B cell (primary cell): ENCODE measurements at regions not wholly inside any gene's neighbourhood (a gene's known extent, or its start where the extent isn't known, plus 50 kb on each side); places are given as distances from the start of the nearest gene placed in this dataset.

Experiments
- ATAC-seq: fragments of 200-7000 bp; cut with Tn5 transposase; one replicate; pipeline ENCODE4 v1.10.0; 2021; ENCODE audit warnings: low read depth, mild to moderate bottlenecking, moderate number of reproducible peaks, moderate library complexity
- CTCF ChIA-PET: fragments of 350-600 bp; sonication (Branson Sonifier 250); formaldehyde crosslinking; loops from one replicate; lab custom pipeline; 2021; ENCODE audit warnings: antibody characterized with exemption, inconsistent platforms; lab: Charles Lee
- POLR2A ChIA-PET: fragments of 350-600 bp; sonication (Branson Sonifier 250); formaldehyde crosslinking; loops from one replicate; lab custom pipeline; 2021; ENCODE audit warnings: antibody characterized with exemption; lab: Charles Lee
- DNase-seq: peaks from one replicate; pipeline ENCODE4 v3.0.0; 2013
- H2AFZ ChIP-seq: 2 replicates; pipeline ENCODE4 v1.6.1; 2012; ENCODE audit warnings: mild to moderate bottlenecking, low read depth, low read length; ENCODE audit not compliant: insufficient read depth, poor library complexity, severe bottlenecking
- H3K27ac ChIP-seq, 2 donors: 1 replicate in 1 of 2; 2 replicates in 1 of 2; pipeline ENCODE4 v1.5.1; 2012 to 2013; ENCODE audit warnings: low read length in 2 of 2, mild to moderate bottlenecking in 2 of 2, moderate library complexity in 1 of 2
- H3K27me3 ChIP-seq, 4 experiments: fragments of 200-600 bp in 1 of 4; sonication (generic) in 1 of 4; replicated peaks in 1 of 4; 1 replicate in 2 of 4; 2 replicates in 2 of 4; pipeline versions ENCODE4 v1.6.1 to v1.7.0; 2013 to 2016; ENCODE audit warnings: low read length in 3 of 4, mild to moderate bottlenecking in 2 of 4, mixed read lengths in 1 of 4, moderate library complexity in 1 of 4; ENCODE audit not compliant: insufficient read depth in 4 of 4, control insufficient read depth in 3 of 4; ENCODE audit errors: control extremely low read depth in 1 of 4
- H3K36me3 ChIP-seq, 2 experiments: replicated peaks in 1 of 2; 1 replicate in 1 of 2; 2 replicates in 1 of 2; pipeline versions ENCODE4 v1.6.1 to v1.7.1; 2013; ENCODE audit warnings: low read length in 1 of 2; ENCODE audit not compliant: insufficient read depth in 2 of 2, control insufficient read depth in 1 of 2; ENCODE audit errors: control extremely low read depth in 1 of 2, extremely low read depth in 1 of 2
- H3K4me1 ChIP-seq, 2 donors: fragments of 200-600 bp in 1 of 2; sonication (generic) in 1 of 2; 1 replicate in 1 of 2; 2 replicates in 1 of 2; pipeline versions ENCODE4 v1.5.1 to v1.6.1; 2013 to 2017; ENCODE audit warnings: low read length in 2 of 2; ENCODE audit not compliant: control insufficient read depth in 2 of 2, insufficient read depth in 2 of 2
- H3K4me2 ChIP-seq: replicated peaks from 2 replicates; pipeline ENCODE3; 2012; ENCODE audit warnings: mild to moderate bottlenecking, low read depth, low read length; ENCODE audit not compliant: poor library complexity, severe bottlenecking
- H3K4me3 ChIP-seq, 5 experiments: fragments of 200-600 bp in 1 of 5; sonication (generic) in 1 of 5; 1 replicate in 3 of 5; 2 replicates in 2 of 5; pipeline versions ENCODE4 v1.5.1 to v1.7.0; 2011 to 2016; ENCODE audit warnings: low read length in 4 of 5, mild to moderate bottlenecking in 4 of 5, low read depth in 2 of 5, control low read depth in 1 of 5, moderate library complexity in 1 of 5; ENCODE audit not compliant: insufficient read depth in 1 of 5; ENCODE audit errors: control extremely low read depth in 1 of 5, extremely low read depth in 1 of 5
- H3K79me2 ChIP-seq: fragments of 200-600 bp; sonication (generic); one replicate; pipeline ENCODE4 v1.6.0; 2016; ENCODE audit warnings: low read length; ENCODE audit not compliant: control insufficient read depth, insufficient read depth
- H3K9ac ChIP-seq: fragments of 200-600 bp; sonication (generic); 2 replicates; pipeline ENCODE4 v1.6.1; 2017; ENCODE audit warnings: mild to moderate bottlenecking, low read length, moderate library complexity
- H3K9me3 ChIP-seq, 3 donors: one replicate each; pipeline versions ENCODE4 v1.6.1 to v1.7.1; 2013; ENCODE audit warnings: low read length in 2 of 3; ENCODE audit not compliant: control insufficient read depth in 2 of 3, insufficient read depth in 1 of 3; ENCODE audit errors: control extremely low read depth in 1 of 3
- H4K20me1 ChIP-seq: 2 replicates; pipeline ENCODE4 v1.6.0; 2012; ENCODE audit warnings: mild to moderate bottlenecking, low read length; ENCODE audit not compliant: insufficient read depth, control insufficient read depth, poor library complexity, severe bottlenecking
- H3K27ac Mint-ChIP-seq: one replicate; pipeline ENCODE4 v1.8.0; 2021; ENCODE audit warnings: mixed read lengths
- H3K27me3 Mint-ChIP-seq: one replicate; pipeline ENCODE4 v1.8.0; 2021; ENCODE audit warnings: mixed read lengths
- H3K4me1 Mint-ChIP-seq: one replicate; pipeline ENCODE4 v1.8.0; 2021; ENCODE audit warnings: mixed read lengths
- H3K4me3 Mint-ChIP-seq: one replicate; pipeline ENCODE4 v1.8.0; 2021; ENCODE audit warnings: mixed read lengths
- H3K9me3 Mint-ChIP-seq: one replicate; pipeline ENCODE4 v1.8.0; 2022; ENCODE audit warnings: mixed read lengths; ENCODE audit not compliant: insufficient read depth
- CTCF ChIP-seq: fragments of 200-600 bp; IDR thresholded peaks from one replicate; pipeline ENCODE4 v1.8.0; 2022; ENCODE audit warnings: antibody characterized with exemption, mild to moderate bottlenecking
- EZH2 ChIP-seq: IDR thresholded peaks from 2 replicates; pipeline ENCODE4 v1.6.1; 2012; ENCODE audit warnings: borderline replicate concordance, low read depth, mild to moderate bottlenecking, moderate library complexity, low read length; ENCODE audit not compliant: insufficient read depth, poor library complexity, severe bottlenecking
- WGBS: methylation state at CpG from one replicate; pipeline ENCODE4 v1.1.5; 2013; ENCODE audit warnings: missing lambda C conversion rate; ENCODE audit not compliant: insufficient coverage; 5-methylcytosine and 5-hydroxymethylcytosine counted together
- intact Hi-C: fragments of 100-400 bp; cut with micrococcal nuclease; formaldehyde crosslinking; loops from one replicate; pipeline ENCODE4 v1.10.0; 2022

- Mint-ChIP-seq H3K4me3 (no peak overlapping the region), H3K9me3 (no peaks in the 10 kb centered on the region), H3K4me1 (no peaks in the 10 kb centered on the region), H3K27ac (no peak overlapping the region), H3K27me3 (no peaks in the 10 kb centered on the region)
- 100% methylated on average over 1 of the region's 2 CpGs for WGBS
- Histone ChIP-seq H3K27me3 (no peaks in the 10 kb centered on the region), H3K4me1 (no peaks in the 10 kb centered on the region), H3K36me3 (no peaks in the 10 kb centered on the region), H3K4me2 (no peak overlapping the region), H3K4me3 (no peak overlapping the region), H3K27ac (no peak overlapping the region), H4K20me1 (no peaks in the 10 kb centered on the region), H3K9me3 (no peaks in the 10 kb centered on the region), H2AFZ (no peak overlapping the region), H3K79me2 (no peaks in the 10 kb centered on the region), H3K9ac (no peak overlapping the region)
- ChIA-PET POLR2A (no interaction called here), CTCF (no interaction called here)
- TF ChIP-seq EZH2 = no peak
- no peak for TF ChIP-seq CTCF
- ATAC-seq (no peak), DNase-seq (no peak)
- intact Hi-C loops = no loop called here
These were observed 175.1 kb upstream of the PIEZO2 start for GRCh38 chr18:11324510-11324909.

GRCh38 chr18:11323359-11323819 lies 174.0 kb upstream of the PIEZO2 start:
- TF ChIP-seq CTCF (no peak), EZH2 (no peak)
- WGBS = 85% methylated on average over 11 of the region's 11 CpGs
- no peaks in the 10 kb centered on the region for H3K9me3 ChIP-seq
- H3K27ac ChIP-seq = no peak overlapping the region
- intact Hi-C loops = no loop called here
- no peak overlapping the region for H2AFZ ChIP-seq
- ATAC-seq (no peak), DNase-seq (no peak)
- Mint-ChIP-seq H3K4me3 (no peak overlapping the region), H3K4me1 (no peaks in the 10 kb centered on the region), H3K9me3 (no peaks in the 10 kb centered on the region), H3K27ac (no peak overlapping the region), H3K27me3 (peaks cover 4% of the 10 kb centered on the region)
- H3K27me3 ChIP-seq = no peaks in the 10 kb centered on the region
- H3K4me2 ChIP-seq = no peak overlapping the region
- no peaks in the 10 kb centered on the region for H3K36me3 ChIP-seq
- ChIA-PET CTCF (no interaction called here), POLR2A (no interaction called here)
- no peaks in the 10 kb centered on the region for H3K79me2 ChIP-seq
- no peak overlapping the region for H3K4me3 ChIP-seq
- no peaks in the 10 kb centered on the region for H4K20me1 ChIP-seq
- H3K4me1 ChIP-seq = no peaks in the 10 kb centered on the region
- H3K9ac ChIP-seq = no peak overlapping the region
